Pancreas (tissue), 10 donors: ENCODE measurements at regions not wholly inside any gene's neighbourhood (a gene's known extent, or its start where the extent isn't known, plus 50 kb on each side); places are given as distances from the start of the nearest gene placed in this dataset.
A peak's percentile ranks its signal among the peaks of the same experiment; 100 is the strongest.

Experiments used
- ATAC-seq, 4 donors: fragments of 200-7000 bp; cut with Tn5 transposase; one replicate each; pipeline versions ENCODE4 v1.8.0 to v1.9.1; 2020; ENCODE audit warnings: mild to moderate bottlenecking in 4 of 4, moderate library complexity in 4 of 4
- DNase-seq, 6 donors: peaks; one replicate each; pipeline ENCODE4 v3.0.0-alpha.2; 2020
- FAIRE-seq: peaks from 2 replicates; lab custom pipeline; 2012; peaks lifted over from hg19 to GRCh38; lab: Jason Lieb, UNC
- H3K27ac ChIP-seq, 4 donors: fragments of 200-600 bp; sonication (generic); 1 replicate in 3 of 4; 2 replicates in 1 of 4; pipeline versions ENCODE4 v1.5.0 to v1.8.0; 2020
- H3K27me3 ChIP-seq, 4 donors: fragments of 200-600 bp; one replicate each; pipeline ENCODE4 v1.8.0; 2021
- H3K36me3 ChIP-seq, 3 donors: fragments of 200-600 bp; sonication (generic) in 1 of 3; one replicate each; pipeline versions ENCODE4 v1.5.0 to v1.8.0; 2020 to 2021
- H3K4me1 ChIP-seq, 3 donors: fragments of 200-600 bp; one replicate each; pipeline ENCODE4 v1.8.0; 2021
- H3K4me3 ChIP-seq, 4 donors: fragments of 200-600 bp; sonication (generic) in 2 of 4; one replicate each; pipeline versions ENCODE4 v1.5.0 to v1.8.0; 2020 to 2021
- H3K9me3 ChIP-seq, 4 donors: fragments of 200-600 bp; one replicate each; pipeline ENCODE4 v1.8.0; 2021
- WGBS, 2 donors: extraction: QIAGEN DNeasy Blood & Tissue Kit; methylation state at CpG; one replicate each; pipeline ENCODE4 v1.1.7; 2013; 5-methylcytosine and 5-hydroxymethylcytosine counted together
- intact Hi-C, 3 donors: fragments of 100-400 bp; cut with DNase I; formaldehyde crosslinking; loops; one replicate each; pipeline versions ENCODE4 v1.11.1 to v1.14.2; 2022
- TF ChIP-seq, protein P1 (sequence below), 4 donors: fragments of 200-600 bp; sonication (generic) in 3 of 4; IDR thresholded peaks; one replicate each; pipeline versions ENCODE4 v1.5.0 to v1.8.0; 2021; ENCODE audit warnings: antibody characterized with exemption in 4 of 4
- donor health status: healthy with polysubstance abuse.
- donor health status: DM: no; HTN: no; CAD: no; lungs with moderate emphysema.
- donor health status: DM: no; HTN: no; CAD: no.
- donor health status: control.
- donor health status: control.
- donor health status: Bipolar disorder and iron deficiency.
- donor health status: DM: yes; HTN: yes; CAD: no.
- donor health status: DM: no; HTN: no; CAD: no.
- donor health status: DM: no; HTN: no; CAD: no.
- donor health status: DM: yes; HTN: yes; CAD: no.

DNA sequence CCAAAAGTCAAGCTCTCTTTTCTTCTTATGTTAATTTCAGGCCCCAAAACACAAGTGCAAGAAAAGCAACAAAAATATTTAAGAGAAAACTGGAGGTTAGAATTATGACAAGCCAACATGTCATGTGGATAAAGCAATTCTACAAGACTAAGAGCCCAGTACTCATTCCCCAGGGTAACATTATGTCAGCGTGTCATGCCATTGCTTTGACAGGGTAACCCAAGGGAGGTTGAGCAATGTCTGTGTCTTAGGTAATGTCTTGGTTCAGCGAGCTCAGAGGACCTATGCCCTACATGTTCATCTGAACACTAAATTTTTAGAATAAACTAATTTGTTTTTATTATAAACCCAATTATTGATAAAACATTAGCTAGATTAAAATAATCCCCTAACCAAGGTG lies 173.2 kb upstream of the ZNF804A start:
- TF ChIP-seq, protein P1, sequence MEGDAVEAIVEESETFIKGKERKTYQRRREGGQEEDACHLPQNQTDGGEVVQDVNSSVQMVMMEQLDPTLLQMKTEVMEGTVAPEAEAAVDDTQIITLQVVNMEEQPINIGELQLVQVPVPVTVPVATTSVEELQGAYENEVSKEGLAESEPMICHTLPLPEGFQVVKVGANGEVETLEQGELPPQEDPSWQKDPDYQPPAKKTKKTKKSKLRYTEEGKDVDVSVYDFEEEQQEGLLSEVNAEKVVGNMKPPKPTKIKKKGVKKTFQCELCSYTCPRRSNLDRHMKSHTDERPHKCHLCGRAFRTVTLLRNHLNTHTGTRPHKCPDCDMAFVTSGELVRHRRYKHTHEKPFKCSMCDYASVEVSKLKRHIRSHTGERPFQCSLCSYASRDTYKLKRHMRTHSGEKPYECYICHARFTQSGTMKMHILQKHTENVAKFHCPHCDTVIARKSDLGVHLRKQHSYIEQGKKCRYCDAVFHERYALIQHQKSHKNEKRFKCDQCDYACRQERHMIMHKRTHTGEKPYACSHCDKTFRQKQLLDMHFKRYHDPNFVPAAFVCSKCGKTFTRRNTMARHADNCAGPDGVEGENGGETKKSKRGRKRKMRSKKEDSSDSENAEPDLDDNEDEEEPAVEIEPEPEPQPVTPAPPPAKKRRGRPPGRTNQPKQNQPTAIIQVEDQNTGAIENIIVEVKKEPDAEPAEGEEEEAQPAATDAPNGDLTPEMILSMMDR (IDR thresholded peaks at IDR 0.05): no peak
- DNase-seq (no peak), ATAC-seq (no peak), FAIRE-seq (no peak)
- H3K27me3 ChIP-seq: no peaks in the 10 kb centered on the region
- WGBS, 2 donors: 85 to 93% methylated on average over 2 of the region's 2 CpGs
- H3K27ac ChIP-seq: no peak overlapping the region
- intact Hi-C loops: no loop called here
- H3K4me3 ChIP-seq: no peak overlapping the region
- no peaks in the 10 kb centered on the region for H3K9me3 ChIP-seq
- no peaks in the 10 kb centered on the region for H3K4me1 ChIP-seq
- H3K36me3 ChIP-seq: no peaks in the 10 kb centered on the region

DNA sequence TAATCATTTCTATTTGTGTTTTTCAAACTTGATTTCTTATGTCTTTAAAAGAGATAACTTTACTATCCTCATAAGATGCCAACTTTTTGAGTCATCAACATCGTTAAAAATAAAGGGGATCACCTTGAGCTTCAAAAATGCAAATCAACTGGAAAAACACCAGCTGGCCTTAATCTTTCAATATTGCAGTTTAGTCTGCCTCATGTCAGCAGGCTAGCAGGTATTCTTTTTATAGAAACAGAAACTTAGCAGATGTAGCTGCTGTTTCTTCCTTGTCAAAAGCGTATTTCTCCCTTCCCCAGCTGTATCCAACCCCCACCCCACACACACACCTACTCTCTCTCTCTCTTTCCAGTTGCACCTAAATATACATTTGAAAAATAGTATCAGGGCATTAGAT lies 154.1 kb upstream of the ZNF804A start:
- ATAC-seq (peak; percentile 35 to 88 (median 76)), FAIRE-seq (no peak), DNase-seq (no peak)
- H3K27ac ChIP-seq: no peak overlapping the region
- TF ChIP-seq, protein P1 (IDR thresholded peaks at IDR 0.05): no peak
- H3K27me3 ChIP-seq: no peaks in the 10 kb centered on the region
- H3K9me3 ChIP-seq: no peaks in the 10 kb centered on the region
- H3K4me3 ChIP-seq: no peak overlapping the region
- H3K4me1 ChIP-seq: no peaks in the 10 kb centered on the region
- H3K36me3 ChIP-seq: no peaks in the 10 kb centered on the region
- 16 to 26% methylated on average over 2 of the region's 2 CpGs for WGBS, 2 donors
- intact Hi-C loops: no loop called here

DNA sequence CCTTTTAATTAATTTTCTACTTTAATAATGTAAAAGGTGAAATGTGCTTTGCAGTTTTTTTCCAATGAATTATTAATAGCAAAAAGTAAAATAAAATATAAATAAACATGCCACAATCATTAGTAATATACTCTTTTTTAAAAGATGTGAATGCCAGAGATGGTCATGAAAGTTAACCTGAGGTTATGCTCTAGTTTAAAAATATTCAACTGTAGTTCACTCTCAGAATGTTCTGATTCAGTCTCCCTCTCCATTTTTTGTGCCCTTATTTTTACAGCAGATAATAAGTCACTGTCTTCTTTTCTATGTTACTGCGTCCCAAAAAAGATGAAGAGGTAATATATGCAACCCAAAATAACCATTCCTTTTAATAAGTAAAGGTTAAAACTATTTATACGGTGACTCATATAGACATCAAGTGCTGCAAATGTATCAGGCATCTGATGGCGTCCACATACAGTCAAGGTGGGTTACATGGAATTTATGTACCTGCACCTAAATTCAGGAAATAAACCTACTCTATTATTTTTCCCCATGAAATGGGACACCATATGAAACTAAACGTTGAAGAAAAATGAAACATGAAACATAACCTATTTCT lies 153.6 kb upstream of the ZNF804A start:
- TF ChIP-seq, protein P1 (IDR thresholded peaks at IDR 0.05): no peak
- ATAC-seq (no peak), DNase-seq (no peak), FAIRE-seq (no peak)
- Histone ChIP-seq H3K27ac (no peak overlapping the region), H3K9me3 (no peaks in the 10 kb centered on the region), H3K27me3 (no peaks in the 10 kb centered on the region), H3K4me1 (no peaks in the 10 kb centered on the region), H3K36me3 (no peaks in the 10 kb centered on the region), H3K4me3 (no peak overlapping the region)
- WGBS, 2 donors: 73 to 75% methylated on average over 4 of the region's 4 CpGs
- intact Hi-C loops: no loop called here

DNA sequence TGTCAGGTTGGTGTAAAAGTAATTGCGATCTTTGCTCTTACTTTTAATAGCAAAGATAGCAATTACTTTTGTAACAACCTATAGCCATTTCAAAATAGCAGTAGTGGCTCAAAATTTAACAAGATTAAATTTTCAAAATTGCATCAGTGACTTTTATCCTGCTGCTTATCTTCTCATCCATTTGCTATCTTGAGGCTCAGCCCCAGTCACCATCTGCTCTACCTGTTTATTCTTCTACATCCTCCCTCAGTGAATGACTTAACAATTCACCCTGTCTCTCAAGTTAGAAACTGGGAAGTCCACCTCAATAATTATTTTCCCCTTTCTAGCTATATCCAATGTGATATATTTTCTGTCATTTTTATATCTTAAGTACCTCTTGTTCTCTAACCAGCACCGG lies 148.6 kb upstream of the ZNF804A start:
- Histone ChIP-seq H3K27me3 (no peaks in the 10 kb centered on the region), H3K27ac (no peak overlapping the region), H3K36me3 (no peaks in the 10 kb centered on the region), H3K9me3 (no peaks in the 10 kb centered on the region), H3K4me1 (no peaks in the 10 kb centered on the region), H3K4me3 (no peak overlapping the region)
- no peak for FAIRE-seq
- 94 to 96% methylated on average over 2 of the region's 2 CpGs for WGBS, 2 donors
- no peak for ATAC-seq
- intact Hi-C loops: no loop called here
- DNase-seq: no peak
- TF ChIP-seq, protein P1 (IDR thresholded peaks at IDR 0.05): no peak

DNA sequence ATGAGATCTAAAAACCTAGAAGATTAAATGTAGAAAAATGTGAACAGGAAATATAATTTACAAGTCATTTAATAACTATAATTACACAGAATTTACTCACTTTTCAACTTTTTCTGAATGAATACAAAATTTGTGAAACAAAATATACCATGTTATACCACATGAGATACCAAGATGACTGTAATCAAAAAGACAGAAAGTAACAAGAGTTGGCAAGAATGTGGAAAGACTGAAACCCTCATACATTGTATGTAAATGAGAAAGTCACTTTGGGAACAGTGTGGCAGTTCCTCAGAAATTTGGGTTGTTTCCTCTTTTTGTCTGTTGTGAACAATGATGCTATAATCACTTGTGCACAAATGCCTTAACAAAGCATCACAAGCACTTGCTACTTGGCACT lies 145.4 kb upstream of the ZNF804A start:
- H3K4me1 ChIP-seq: no peaks in the 10 kb centered on the region
- H3K27me3 ChIP-seq: no peaks in the 10 kb centered on the region
- ATAC-seq (no peak), FAIRE-seq (no peak), DNase-seq (no peak)
- no peaks in the 10 kb centered on the region for H3K36me3 ChIP-seq
- H3K9me3 ChIP-seq: no peaks in the 10 kb centered on the region
- intact Hi-C loops: no loop called here
- TF ChIP-seq, protein P1 (IDR thresholded peaks at IDR 0.05): no peak
- H3K27ac ChIP-seq: no peak overlapping the region
- no peak overlapping the region for H3K4me3 ChIP-seq
